Mucosa of descending colon (tissue), 3 donors: ENCODE measurements at regions not wholly inside any gene's neighbourhood (a gene's known extent, or its start where the extent isn't known, plus 50 kb on each side); places are given as distances from the start of the nearest gene placed in this dataset.

Experiments used
- ATAC-seq: fragments of 200-7000 bp; cut with Tn5 transposase; one replicate; pipeline ENCODE4 v1.9.1; 2020; ENCODE audit warnings: mild to moderate bottlenecking, moderate library complexity
- DNase-seq, 3 donors: peaks; one replicate each; pipeline ENCODE4 v3.0.0-alpha.2; 2020
- H3K36me3 ChIP-seq: fragments of 200-600 bp; one replicate; pipeline ENCODE4 v1.8.0; 2021; ENCODE audit warnings: low read depth, mild to moderate bottlenecking
- H3K4me1 ChIP-seq: fragments of 200-600 bp; one replicate; pipeline ENCODE4 v1.8.0; 2021; ENCODE audit warnings: low read depth, mild to moderate bottlenecking
- H3K4me3 ChIP-seq: fragments of 200-600 bp; one replicate; pipeline ENCODE4 v1.8.0; 2021; ENCODE audit warnings: mild to moderate bottlenecking
- H3K9me3 ChIP-seq: fragments of 200-600 bp; one replicate; pipeline ENCODE4 v1.8.0; 2021; ENCODE audit warnings: mild to moderate bottlenecking
- CTCF ChIP-seq: fragments of 200-600 bp; IDR thresholded peaks from one replicate; pipeline ENCODE4 v1.8.0; 2022; ENCODE audit warnings: antibody characterized with exemption, mild to moderate bottlenecking
- intact Hi-C, 2 donors: fragments of 100-400 bp; cut with DNase I in 1 of 2; cut with micrococcal nuclease in 1 of 2; formaldehyde crosslinking; loops; one replicate each; pipeline versions ENCODE4 v1.11.0 to v1.11.1; 2022; cut with DNase I, micrococcal nuclease
- donor health status: DM: no; HTN: no; CAD: no; lungs with moderate emphysema.
- donor health status: DM: no; HTN: no; CAD: no.
- donor health status: DM: no; HTN: yes; CAD: no.

- intact Hi-C loops: no loop called here
- Histone ChIP-seq H3K4me3 (no peak overlapping the region), H3K9me3 (peaks cover 4% of the 10 kb centered on the region), H3K36me3 (no peaks in the 10 kb centered on the region), H3K4me1 (no peaks in the 10 kb centered on the region)
- no peak for TF ChIP-seq CTCF
- DNase-seq (no peak), ATAC-seq (no peak)
These were observed 131.6 kb upstream of the BMP4 start for GRCh38 chr14:54088271-54088670.

GRCh38 chr14:54090274-54090673 lies 133.6 kb upstream of the BMP4 start:
- Histone ChIP-seq H3K9me3 (peaks cover 21% of the 10 kb centered on the region), H3K36me3 (no peaks in the 10 kb centered on the region), H3K4me1 (no peaks in the 10 kb centered on the region), H3K4me3 (no peak overlapping the region)
- intact Hi-C loops: no loop called here
- ATAC-seq: peak; percentile 13
- no peak for DNase-seq
- TF ChIP-seq CTCF: no peak

GRCh38 chr14:54094765-54095164 lies 138.1 kb upstream of the BMP4 start:
- peaks cover 28% of the 10 kb centered on the region for H3K9me3 ChIP-seq
- no peaks in the 10 kb centered on the region for H3K4me1 ChIP-seq
- intact Hi-C loops: no loop called here
- ATAC-seq: no peak
- H3K36me3 ChIP-seq: no peaks in the 10 kb centered on the region
- DNase-seq: no peak
- H3K4me3 ChIP-seq: no peak overlapping the region
- no peak for TF ChIP-seq CTCF

- Histone ChIP-seq H3K4me1 (no peaks in the 10 kb centered on the region), H3K9me3 (peaks cover 21% of the 10 kb centered on the region), H3K36me3 (no peaks in the 10 kb centered on the region), H3K4me3 (no peak overlapping the region)
- no peak for TF ChIP-seq CTCF
- intact Hi-C loops: no loop called here
- DNase-seq: no peak
- ATAC-seq: no peak
These were observed 141.9 kb upstream of the BMP4 start for GRCh38 chr14:54098536-54098935.

GRCh38 chr14:54102051-54102456 lies 145.4 kb upstream of the BMP4 start:
- Histone ChIP-seq H3K4me3 (no peak overlapping the region), H3K9me3 (no peaks in the 10 kb centered on the region), H3K4me1 (no peaks in the 10 kb centered on the region), H3K36me3 (no peaks in the 10 kb centered on the region)
- intact Hi-C loops: no loop called here
- ATAC-seq (no peak), DNase-seq (no peak)
- no peak for TF ChIP-seq CTCF

- ATAC-seq: no peak
- Histone ChIP-seq H3K4me3 (no peak overlapping the region), H3K4me1 (no peaks in the 10 kb centered on the region), H3K36me3 (no peaks in the 10 kb centered on the region), H3K9me3 (no peaks in the 10 kb centered on the region)
- DNase-seq: no peak
- no peak for TF ChIP-seq CTCF
- intact Hi-C loops: no loop called here
These were observed 145.9 kb upstream of the BMP4 start for GRCh38 chr14:54102530-54102929.
